Activated CD4-positive, alpha-beta memory T cell treated with anti-CD3 and anti-CD28 coated beads, Interleukin-2, amount 10 ng/mL, durations not matched to agents 7 days and 5 days (primary cell): ENCODE measurements at regions not wholly inside any gene's neighbourhood (a gene's known extent, or its start where the extent isn't known, plus 50 kb on each side); places are given as distances from the start of the nearest gene placed in this dataset.

Source experiments
- CTCF ChIA-PET: fragments of 350-600 bp; sonication (Branson Sonifier 250); formaldehyde crosslinking; loops from one replicate; lab custom pipeline; 2021; ENCODE audit warnings: antibody characterized with exemption, inconsistent platforms; lab: Charles Lee
- POLR2A ChIA-PET: fragments of 350-600 bp; sonication (Branson Sonifier 250); formaldehyde crosslinking; loops from one replicate; lab custom pipeline; 2021; ENCODE audit warnings: antibody characterized with exemption; lab: Charles Lee
- DNase-seq: peaks from one replicate; pipeline ENCODE4 v3.0.0-alpha.2; 2020
- H3K27ac Mint-ChIP-seq: one replicate; pipeline ENCODE4 v1.8.0; 2021; ENCODE audit warnings: mild to moderate bottlenecking, mixed read lengths
- H3K27me3 Mint-ChIP-seq: one replicate; pipeline ENCODE4 v1.8.0; 2021; ENCODE audit warnings: mixed read lengths
- H3K36me3 Mint-ChIP-seq: one replicate; pipeline ENCODE4 v1.8.0; 2021; ENCODE audit warnings: low read depth, mixed read lengths
- H3K4me1 Mint-ChIP-seq: one replicate; pipeline ENCODE4 v1.8.0; 2021; ENCODE audit warnings: mixed read lengths
- H3K4me3 Mint-ChIP-seq: one replicate; pipeline ENCODE4 v1.8.0; 2021; ENCODE audit warnings: mild to moderate bottlenecking, mixed read lengths
- H3K9me3 Mint-ChIP-seq: one replicate; pipeline ENCODE4 v1.8.0; 2021; ENCODE audit warnings: mixed read lengths

- H3K36me3 Mint-ChIP-seq = no peaks in the 10 kb centered on the region
- no peaks in the 10 kb centered on the region for H3K9me3 Mint-ChIP-seq
- no peak overlapping the region for H3K27ac Mint-ChIP-seq
- H3K4me3 Mint-ChIP-seq = no peak overlapping the region
- ChIA-PET CTCF (no interaction called here), POLR2A (no interaction called here)
- H3K4me1 Mint-ChIP-seq = peaks cover 5% of the 10 kb centered on the region
- DNase-seq = no peak
- peaks cover 8% of the 10 kb centered on the region for H3K27me3 Mint-ChIP-seq
Observed at GRCh38 chr11:8775734-8776133, 93.1 kb downstream of the RPL27A start.

DNA sequence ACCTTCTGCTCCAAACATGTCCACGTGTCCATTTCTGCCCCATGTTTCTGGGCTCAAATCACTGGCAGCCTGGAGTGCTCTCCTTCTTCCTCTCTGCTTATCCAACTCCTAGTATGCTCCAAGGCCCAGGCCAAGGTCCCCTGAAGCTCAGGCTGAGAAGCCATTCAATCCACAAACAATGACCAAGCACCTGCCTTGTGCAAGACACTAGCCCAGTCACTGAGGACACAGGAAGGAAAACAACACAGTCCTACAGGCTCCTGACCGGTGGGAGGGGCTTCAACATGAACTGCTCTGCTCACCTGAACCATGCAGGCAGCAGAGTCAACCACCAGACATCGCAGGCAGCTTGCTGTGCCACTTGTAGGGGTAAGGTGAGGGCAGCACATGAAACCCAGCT is 93.6 kb downstream of the RPL27A start:
- DNase-seq = no peak
- CTCF ChIA-PET = no interaction called here
- Mint-ChIP-seq H3K27ac (no peak overlapping the region), H3K36me3 (no peaks in the 10 kb centered on the region), H3K4me1 (peaks cover 5% of the 10 kb centered on the region), H3K27me3 (peaks cover 12% of the 10 kb centered on the region), H3K4me3 (no peak overlapping the region), H3K9me3 (no peaks in the 10 kb centered on the region)
- POLR2A ChIA-PET = no interaction called here

DNA sequence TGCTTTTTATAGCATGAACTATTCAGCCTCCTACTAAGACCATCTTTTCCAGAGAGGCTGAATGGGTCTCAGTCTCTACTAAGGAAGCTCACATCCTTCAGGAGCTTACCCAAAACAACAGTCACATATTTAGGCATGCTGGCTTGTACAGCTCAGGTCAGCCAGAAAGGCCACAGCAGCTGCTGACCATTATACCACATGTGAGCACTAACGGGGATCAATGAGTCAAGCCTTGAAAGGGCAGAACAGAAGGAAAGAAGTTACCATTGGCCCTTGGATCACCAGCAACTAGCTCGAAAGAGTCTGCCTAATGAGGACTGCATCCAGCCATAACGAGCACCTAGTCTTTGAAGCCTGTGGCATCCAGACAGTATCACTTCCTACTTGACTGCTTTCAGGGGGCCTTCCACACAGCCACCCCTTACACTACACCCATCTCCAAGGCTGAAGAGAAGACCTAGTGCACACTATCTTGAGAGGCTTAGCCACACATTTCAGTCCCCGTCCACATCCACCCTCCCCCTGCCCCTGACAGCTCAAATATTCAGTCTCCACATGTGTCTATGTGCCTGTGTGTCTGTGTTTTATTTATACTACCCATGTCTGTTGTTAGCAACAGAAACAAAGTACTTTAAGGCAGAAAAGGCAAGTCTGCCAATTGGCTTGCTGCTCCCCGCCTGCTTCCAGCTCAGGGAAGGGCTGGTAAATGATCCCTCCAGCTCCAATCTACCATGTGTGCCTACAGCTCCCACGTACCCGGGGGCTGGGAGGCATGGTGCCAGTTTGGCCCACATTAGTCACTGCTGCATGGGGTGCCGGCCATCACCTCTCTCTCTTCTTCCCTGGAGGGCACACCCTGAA is 95.5 kb downstream of the RPL27A start:
- no peak overlapping the region for H3K27ac Mint-ChIP-seq
- H3K36me3 Mint-ChIP-seq = no peaks in the 10 kb centered on the region
- DNase-seq = no peak
- H3K27me3 Mint-ChIP-seq = peaks cover 20% of the 10 kb centered on the region
- no peak overlapping the region for H3K4me3 Mint-ChIP-seq
- POLR2A ChIA-PET = no interaction called here
- H3K4me1 Mint-ChIP-seq = peaks cover 5% of the 10 kb centered on the region
- no peaks in the 10 kb centered on the region for H3K9me3 Mint-ChIP-seq
- CTCF ChIA-PET = no interaction called here

- no peak overlapping the region for H3K4me3 Mint-ChIP-seq
- H3K36me3 Mint-ChIP-seq = no peaks in the 10 kb centered on the region
- CTCF ChIA-PET = no interaction called here
- peaks cover 3% of the 10 kb centered on the region for H3K4me1 Mint-ChIP-seq
- DNase-seq = no peak
- peaks cover 20% of the 10 kb centered on the region for H3K27me3 Mint-ChIP-seq
- no peak overlapping the region for H3K27ac Mint-ChIP-seq
- POLR2A ChIA-PET = no interaction called here
- H3K9me3 Mint-ChIP-seq = no peaks in the 10 kb centered on the region
Observed at GRCh38 chr11:8779107-8779506, 96.5 kb downstream of the RPL27A start.

- CTCF ChIA-PET = no interaction called here
- no peaks in the 10 kb centered on the region for H3K4me1 Mint-ChIP-seq
- H3K9me3 Mint-ChIP-seq = no peaks in the 10 kb centered on the region
Observed at GRCh38 chr11:8779732-8780131, 97.1 kb downstream of the RPL27A start.

GRCh38 chr11:8784954-8785353 is 102.4 kb downstream of the RPL27A start:
- Mint-ChIP-seq H3K27ac (no peak overlapping the region), H3K36me3 (no peaks in the 10 kb centered on the region), H3K9me3 (no peaks in the 10 kb centered on the region), H3K4me3 (no peak overlapping the region), H3K27me3 (peaks cover 24% of the 10 kb centered on the region), H3K4me1 (peaks cover 6% of the 10 kb centered on the region)
- no peak for DNase-seq
- ChIA-PET CTCF (no interaction called here), POLR2A (no interaction called here)

More at GRCh38 chr11:8779732-8780131, 97.1 kb downstream of the RPL27A start:
- Mint-ChIP-seq H3K36me3 (no peaks in the 10 kb centered on the region), H3K27ac (no peak overlapping the region), H3K4me3 (no peak overlapping the region), H3K27me3 (peaks cover 20% of the 10 kb centered on the region)
- DNase-seq = no peak
- POLR2A ChIA-PET = no interaction called here

- H3K4me3 Mint-ChIP-seq = no peak overlapping the region
- no peak for DNase-seq
- no peaks in the 10 kb centered on the region for H3K36me3 Mint-ChIP-seq
- no peaks in the 10 kb centered on the region for H3K9me3 Mint-ChIP-seq
- peaks cover 6% of the 10 kb centered on the region for H3K4me1 Mint-ChIP-seq
- ChIA-PET POLR2A (no interaction called here), CTCF (no interaction called here)
- H3K27me3 Mint-ChIP-seq = peaks cover 19% of the 10 kb centered on the region
- H3K27ac Mint-ChIP-seq = no peak overlapping the region
Observed at GRCh38 chr11:8785457-8785856, 102.9 kb downstream of the RPL27A start.

DNA sequence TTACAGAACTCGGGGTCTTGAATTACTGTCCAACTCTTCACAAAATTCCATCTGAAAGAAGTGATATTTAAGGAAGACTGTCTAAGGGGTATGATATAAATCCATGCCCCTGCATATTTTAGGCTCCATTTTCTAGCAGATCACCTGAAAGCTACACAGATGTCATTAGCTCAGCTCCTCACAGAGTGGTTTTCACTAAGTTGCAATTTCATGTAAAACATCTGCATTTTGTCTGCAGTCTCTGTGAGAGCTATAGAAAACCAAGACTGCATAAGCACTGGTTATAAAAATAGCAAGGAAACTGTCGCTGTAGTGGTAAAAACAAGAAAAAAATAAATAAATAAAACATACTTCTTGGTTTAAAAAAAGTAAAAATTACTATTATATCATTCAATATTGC is 103.4 kb downstream of the RPL27A start:
- CTCF ChIA-PET = no interaction called here

DNA sequence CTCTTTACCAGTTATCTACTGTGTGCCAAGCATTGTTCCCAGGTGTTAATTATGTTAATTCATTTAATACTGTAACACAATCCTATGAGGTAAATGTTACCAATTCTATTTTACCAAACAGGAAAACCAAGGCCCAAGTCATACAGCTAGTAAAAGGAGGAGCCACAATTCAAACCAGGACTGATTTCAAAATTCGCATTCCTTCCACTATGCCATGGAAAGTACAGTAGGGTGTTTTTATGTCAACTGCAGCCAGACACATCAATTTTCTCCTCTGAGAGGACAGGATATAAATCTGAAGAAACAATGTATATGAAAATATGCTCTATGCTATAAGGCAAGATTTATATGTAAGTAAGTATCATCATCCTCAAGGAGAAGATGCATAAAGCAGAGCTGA is 104.3 kb downstream of the RPL27A start:
- POLR2A ChIA-PET = no interaction called here
- peaks cover 6% of the 10 kb centered on the region for H3K4me1 Mint-ChIP-seq
- no peak for DNase-seq
- H3K27ac Mint-ChIP-seq = no peak overlapping the region
- H3K36me3 Mint-ChIP-seq = no peaks in the 10 kb centered on the region
- peaks cover 7% of the 10 kb centered on the region for H3K27me3 Mint-ChIP-seq
- no peaks in the 10 kb centered on the region for H3K9me3 Mint-ChIP-seq
- no peak overlapping the region for H3K4me3 Mint-ChIP-seq
- CTCF ChIA-PET = interaction anchor here (0.6 kb wide), 1 partner anchor 190 kb away, joined by 3 read pairs; no protein-coding TSS in a partner anchor

More for the DNA sequence above, 103.4 kb downstream of the RPL27A start:
- H3K36me3 Mint-ChIP-seq = no peaks in the 10 kb centered on the region
- no peak overlapping the region for H3K4me3 Mint-ChIP-seq
- H3K27ac Mint-ChIP-seq = no peak overlapping the region
- POLR2A ChIA-PET = no interaction called here
- H3K27me3 Mint-ChIP-seq = peaks cover 15% of the 10 kb centered on the region
- H3K4me1 Mint-ChIP-seq = peaks cover 6% of the 10 kb centered on the region
- no peak for DNase-seq
- H3K9me3 Mint-ChIP-seq = no peaks in the 10 kb centered on the region

DNA sequence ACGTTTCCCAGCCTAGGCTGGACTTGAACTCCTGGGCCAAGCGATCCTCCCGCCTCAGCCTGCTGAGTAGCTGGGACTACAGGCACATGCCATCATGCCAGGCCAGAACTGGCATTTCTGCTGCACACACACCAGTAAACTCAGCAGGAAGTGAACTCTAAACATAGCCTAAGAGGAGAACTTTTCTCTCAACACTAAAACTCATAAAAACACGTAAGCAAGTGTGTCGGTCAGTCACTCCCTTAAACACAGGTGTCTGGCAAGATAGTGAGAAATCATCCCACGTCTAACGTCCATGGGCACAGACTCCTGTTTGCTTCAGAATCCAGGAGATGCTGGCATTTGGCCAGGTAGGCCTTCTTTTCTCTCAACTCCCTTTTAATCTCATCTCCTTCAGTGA is 104.8 kb downstream of the RPL27A start:
- DNase-seq = no peak
- POLR2A ChIA-PET = no interaction called here
- H3K4me3 Mint-ChIP-seq = no peak overlapping the region
- no peaks in the 10 kb centered on the region for H3K9me3 Mint-ChIP-seq
- CTCF ChIA-PET = interaction anchor here (0.6 kb wide), 1 partner anchor 191 kb away, joined by 3 read pairs; no protein-coding TSS in a partner anchor
- H3K27ac Mint-ChIP-seq = no peak overlapping the region
- no peaks in the 10 kb centered on the region for H3K36me3 Mint-ChIP-seq
- peaks cover 5% of the 10 kb centered on the region for H3K27me3 Mint-ChIP-seq
- peaks cover 6% of the 10 kb centered on the region for H3K4me1 Mint-ChIP-seq

DNA sequence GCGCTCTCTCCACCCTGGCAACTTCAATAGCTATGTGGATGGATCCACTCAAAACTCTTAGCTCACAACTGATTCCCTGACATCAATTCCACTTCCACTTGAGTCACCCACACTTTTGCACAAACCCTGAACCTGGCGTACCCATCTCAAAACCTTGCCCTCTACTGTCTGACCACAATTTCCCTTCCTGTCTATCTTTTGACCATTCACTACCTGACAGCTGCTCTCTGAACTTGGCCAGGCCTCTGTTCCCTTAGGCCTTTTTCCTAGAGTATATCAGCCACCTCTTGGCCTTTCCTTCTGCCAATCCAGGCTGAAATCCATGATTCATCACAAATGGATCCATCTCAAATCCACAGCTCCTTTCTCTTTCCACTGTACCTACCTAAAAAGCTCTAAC is 106.0 kb downstream of the RPL27A start:
- H3K4me1 Mint-ChIP-seq = peaks cover 6% of the 10 kb centered on the region
- H3K4me3 Mint-ChIP-seq = no peak overlapping the region
- H3K36me3 Mint-ChIP-seq = no peaks in the 10 kb centered on the region
- no peaks in the 10 kb centered on the region for H3K9me3 Mint-ChIP-seq
- ChIA-PET POLR2A (no interaction called here), CTCF (no interaction called here)
- no peak for DNase-seq
- peaks cover 5% of the 10 kb centered on the region for H3K27me3 Mint-ChIP-seq
- H3K27ac Mint-ChIP-seq = no peak overlapping the region

GRCh38 chr11:8789864-8790263 is 107.3 kb downstream of the RPL27A start:
- Mint-ChIP-seq H3K27ac (no peak overlapping the region), H3K27me3 (peaks cover 5% of the 10 kb centered on the region), H3K4me3 (no peak overlapping the region), H3K4me1 (peaks cover 6% of the 10 kb centered on the region), H3K9me3 (no peaks in the 10 kb centered on the region), H3K36me3 (no peaks in the 10 kb centered on the region)
- CTCF ChIA-PET = no interaction called here
- POLR2A ChIA-PET = no interaction called here
- DNase-seq = no peak

DNA sequence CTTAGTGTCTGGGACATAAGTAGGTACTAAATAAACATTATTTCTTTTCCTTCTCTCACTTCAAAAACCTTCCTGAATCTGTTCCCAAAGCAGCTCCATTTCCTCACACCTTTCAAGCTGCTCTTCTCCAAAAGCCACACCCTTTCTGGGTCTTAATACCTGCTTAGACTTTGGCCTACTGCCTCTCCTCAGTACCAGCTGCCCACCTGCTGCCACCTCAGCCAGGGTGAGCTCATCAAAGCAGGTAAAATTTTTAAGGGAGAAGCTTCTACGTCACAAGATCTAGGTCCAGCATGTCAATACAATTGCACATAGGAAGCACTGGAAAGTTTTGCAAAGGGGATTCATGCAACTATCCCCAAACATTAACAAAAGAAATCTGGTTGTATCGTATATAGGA is 108.4 kb downstream of the RPL27A start:
- no peak overlapping the region for H3K27ac Mint-ChIP-seq
- POLR2A ChIA-PET = no interaction called here
- no peak overlapping the region for H3K4me3 Mint-ChIP-seq
- no peaks in the 10 kb centered on the region for H3K36me3 Mint-ChIP-seq
- no peaks in the 10 kb centered on the region for H3K9me3 Mint-ChIP-seq
- H3K4me1 Mint-ChIP-seq = peaks cover 6% of the 10 kb centered on the region
- DNase-seq = no peak
- peaks cover 6% of the 10 kb centered on the region for H3K27me3 Mint-ChIP-seq
- CTCF ChIA-PET = no interaction called here

- CTCF ChIA-PET = no interaction called here
- POLR2A ChIA-PET = no interaction called here
- H3K27ac Mint-ChIP-seq = no peak overlapping the region
Observed at GRCh38 chr11:8792710-8793109, 110.1 kb downstream of the RPL27A start.

More at GRCh38 chr11:8792710-8793109, 110.1 kb downstream of the RPL27A start:
- H3K4me1 Mint-ChIP-seq = peaks cover 12% of the 10 kb centered on the region
- peaks cover 11% of the 10 kb centered on the region for H3K27me3 Mint-ChIP-seq
- H3K4me3 Mint-ChIP-seq = no peak overlapping the region
- DNase-seq = no peak
- no peaks in the 10 kb centered on the region for H3K9me3 Mint-ChIP-seq
- H3K36me3 Mint-ChIP-seq = no peaks in the 10 kb centered on the region
